ENCODE measurements at regions not wholly inside any gene's neighbourhood (a gene's known extent, or its start where the extent isn't known, plus 50 kb on each side); places are given as distances from the start of the nearest gene placed in this dataset.

GRCh38 chr1:36717431-36717830 lies 234.7 kb upstream of the CSF3R start:
- no peak for DNase-seq

DNA sequence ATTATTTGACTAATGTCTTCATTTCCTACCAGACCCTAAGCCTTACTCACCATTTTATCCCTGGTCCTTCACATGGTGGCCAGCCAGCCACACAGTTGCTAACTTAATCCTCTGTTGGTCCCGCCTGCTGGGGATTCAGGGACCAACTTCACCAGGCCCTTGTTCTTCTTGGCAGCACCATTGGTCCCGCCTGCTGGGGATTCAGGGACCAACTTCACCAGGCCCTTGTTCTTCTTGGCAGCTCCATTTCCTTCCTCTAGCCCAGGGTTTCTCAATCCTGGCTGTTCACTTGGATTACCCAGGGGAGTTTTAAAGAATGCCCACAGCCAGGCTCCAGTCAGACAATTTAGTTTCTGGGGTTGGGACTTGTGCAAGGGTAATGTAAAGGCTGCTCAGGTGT lies 233.1 kb upstream of the CSF3R start:
- DNase-seq = no peak

DNA sequence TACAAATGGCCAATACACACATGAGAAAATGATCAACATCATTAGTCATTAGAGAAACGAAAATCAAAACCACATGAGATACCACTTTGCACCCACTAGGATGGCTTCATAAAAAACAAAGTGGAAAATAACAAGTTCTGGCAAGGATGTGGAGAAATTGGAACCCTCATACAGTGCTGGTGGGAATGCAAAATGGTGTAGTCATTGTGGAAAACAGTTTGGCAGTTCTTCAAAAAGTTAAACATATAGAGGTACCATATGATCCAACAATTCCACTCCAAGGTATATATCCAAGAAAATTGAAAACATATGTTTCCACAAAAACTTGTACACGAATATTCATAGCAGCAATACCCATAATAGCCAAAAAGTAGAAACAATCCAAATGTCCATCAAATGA lies 231.6 kb upstream of the CSF3R start:
- DNase-seq = no peak

DNA sequence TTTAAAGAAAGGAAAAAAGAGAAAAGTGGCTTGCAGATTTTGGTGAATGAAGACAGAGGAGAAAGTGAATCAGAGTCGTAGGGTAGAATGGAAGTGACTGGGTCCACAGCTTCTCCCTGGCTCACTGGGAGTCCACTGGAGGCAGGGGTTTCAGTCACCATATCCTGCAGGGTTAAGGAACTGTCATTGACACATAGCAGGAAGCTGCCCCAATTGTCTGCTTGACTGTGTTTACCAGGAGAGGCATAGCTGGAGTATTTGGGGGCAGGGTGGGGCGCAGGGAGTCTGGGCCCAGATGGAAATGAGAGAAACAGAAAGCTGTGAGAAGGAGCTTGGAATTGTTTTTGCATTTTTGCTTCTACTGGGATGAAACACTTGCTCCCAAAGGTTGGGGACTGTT lies 228.8 kb upstream of the CSF3R start:
- DNase-seq = no peak

DNA sequence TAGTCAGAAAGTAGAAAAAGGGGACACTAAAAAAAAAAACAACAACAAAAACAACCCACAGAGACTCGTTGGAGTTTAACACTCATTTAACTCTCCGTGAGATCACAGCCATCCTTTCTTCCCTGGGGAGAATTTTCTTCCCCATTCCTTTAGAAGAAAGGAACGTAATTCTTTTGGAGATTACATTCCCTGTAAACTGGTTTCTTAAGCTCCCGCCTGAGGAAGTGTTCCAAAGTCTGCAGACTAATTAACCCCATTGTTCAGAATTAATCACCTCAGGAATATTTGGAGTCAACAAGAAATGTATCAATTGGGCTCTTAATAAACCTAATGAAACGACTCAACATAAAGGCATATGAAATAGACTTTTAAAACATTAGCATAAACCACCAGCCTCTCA lies 228.2 kb upstream of the CSF3R start:
- DNase-seq = no peak

DNA sequence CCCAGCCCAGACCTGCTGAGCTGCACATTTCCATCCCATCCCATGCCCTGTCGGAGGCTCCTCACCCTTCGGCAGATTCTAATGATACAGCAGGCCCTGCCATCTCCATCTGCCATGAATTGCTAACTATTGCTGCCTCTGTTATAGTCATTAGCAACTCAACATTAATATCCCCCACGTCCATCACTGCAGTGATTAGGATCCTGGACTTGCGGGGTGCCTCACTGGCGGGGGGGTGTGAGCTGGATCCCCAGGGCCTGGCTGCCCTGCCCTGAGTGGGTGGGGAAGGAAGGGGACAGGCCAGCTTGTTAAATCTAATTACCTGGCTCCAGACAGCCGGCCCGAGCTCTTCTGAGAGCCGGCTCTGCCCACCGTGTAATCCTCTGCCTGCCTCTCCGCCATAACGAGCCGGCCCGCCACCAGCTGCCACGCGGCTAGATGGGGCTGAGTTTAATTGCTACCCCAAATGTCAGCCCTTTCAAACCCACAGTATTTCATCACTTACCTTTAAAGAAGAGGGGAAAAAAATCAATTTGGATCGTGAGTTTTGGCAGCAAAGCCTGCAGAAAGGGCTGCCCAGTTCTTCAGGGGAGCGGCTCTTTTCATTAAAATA lies 227.3 kb upstream of the CSF3R start:
- DNase-seq = no peak

DNA sequence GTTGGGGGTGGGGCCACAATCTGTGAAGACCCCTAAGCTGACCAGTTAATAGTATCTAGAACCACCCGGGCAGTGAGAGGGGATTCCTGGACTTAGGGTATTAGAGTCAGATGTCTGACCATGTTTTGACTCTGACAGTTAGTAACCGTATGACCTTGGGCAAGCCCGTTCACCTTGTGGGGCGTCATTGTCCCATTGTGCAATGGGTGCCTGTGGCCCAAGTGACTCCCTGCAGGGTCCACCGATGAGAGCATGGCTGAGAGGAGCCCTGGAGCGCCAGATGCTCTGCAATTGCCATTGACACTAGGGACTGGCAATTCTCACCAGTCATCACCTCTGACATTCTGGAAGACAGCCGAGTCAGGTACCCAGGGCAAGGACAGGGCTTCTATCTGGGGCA lies 225.9 kb upstream of the CSF3R start:
- DNase-seq = no peak

GRCh38 chr1:36707221-36707620 lies 224.5 kb upstream of the CSF3R start:
- no peak for DNase-seq

- no peak for DNase-seq
Measured at GRCh38 chr1:36706416-36706815, 223.7 kb upstream of the CSF3R start.

DNA sequence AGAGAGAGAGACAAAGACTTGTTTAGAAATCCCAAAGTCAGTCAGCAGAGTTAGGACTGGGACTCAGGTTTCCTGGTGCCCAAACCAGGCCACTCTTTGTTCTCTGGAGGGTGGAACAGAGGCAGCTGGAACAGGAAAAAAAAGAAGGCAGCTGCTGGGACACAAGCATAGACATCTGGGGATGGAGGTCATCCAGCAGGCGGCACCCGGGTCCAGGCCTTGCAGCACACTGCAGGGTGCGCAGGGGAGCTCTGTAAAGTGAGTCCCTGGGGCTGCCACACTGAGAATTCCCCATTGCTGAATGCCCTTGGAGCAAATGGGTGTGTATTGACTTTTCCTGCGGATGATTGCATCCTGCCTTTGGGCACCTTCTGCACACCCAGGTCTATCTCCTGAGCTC lies 222.9 kb upstream of the CSF3R start:
- no peak for DNase-seq

DNA sequence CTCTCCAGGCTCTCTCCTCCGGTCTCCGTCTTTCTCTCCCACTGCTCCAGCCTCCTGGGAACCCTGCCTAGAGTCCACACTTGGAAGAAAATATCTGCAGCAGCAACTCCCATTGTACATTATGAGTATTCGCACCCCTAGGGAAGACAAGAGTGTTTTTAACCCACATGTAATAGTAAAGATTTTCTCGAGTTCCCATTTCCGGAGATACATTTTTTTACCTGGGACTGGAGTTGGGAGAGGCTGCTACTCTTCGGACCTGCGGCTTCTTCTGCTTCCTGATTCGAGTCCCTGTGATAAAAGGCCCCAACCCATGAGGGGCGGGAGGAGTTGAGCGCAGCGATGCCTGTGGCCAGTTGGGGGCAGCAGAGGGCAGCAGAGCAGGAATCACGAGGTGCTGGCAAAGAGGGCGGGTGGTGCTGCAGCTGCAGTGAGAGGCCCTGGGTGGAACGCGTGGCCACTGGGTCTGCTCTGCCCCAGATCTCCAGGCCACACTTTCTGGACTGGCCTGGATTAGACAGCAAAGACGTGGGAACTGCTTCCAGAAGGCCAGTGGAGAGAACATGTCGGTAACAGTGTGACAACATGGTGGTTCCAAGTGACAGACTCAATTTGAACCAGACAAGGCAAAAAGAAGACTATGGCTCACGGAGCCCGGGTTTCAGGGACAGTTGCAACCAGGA lies 221.0 kb upstream of the CSF3R start:
- DNase-seq = peak; percentile 35

DNA sequence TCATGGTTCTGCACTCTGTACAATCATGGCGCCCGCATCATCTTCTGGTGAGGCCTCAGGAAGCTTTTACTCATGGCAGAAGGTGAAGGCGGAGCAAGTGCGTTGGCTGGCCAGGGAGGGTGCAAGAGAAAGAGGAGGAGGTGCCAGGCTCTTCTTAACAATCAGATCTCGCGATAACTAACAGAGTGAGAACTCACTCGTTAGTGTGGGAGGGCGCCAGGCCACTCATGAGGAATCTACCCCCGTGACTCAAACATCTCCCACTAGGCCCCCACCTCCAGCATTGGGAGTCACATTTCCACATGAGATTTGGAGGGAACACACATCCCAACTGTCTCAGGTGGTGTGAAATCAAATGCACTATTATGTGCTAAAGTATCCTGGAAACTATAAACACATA lies 220.2 kb upstream of the CSF3R start:
- DNase-seq = no peak

- no peak for DNase-seq
Measured at GRCh38 chr1:36699113-36699911, 216.6 kb upstream of the CSF3R start.

DNA sequence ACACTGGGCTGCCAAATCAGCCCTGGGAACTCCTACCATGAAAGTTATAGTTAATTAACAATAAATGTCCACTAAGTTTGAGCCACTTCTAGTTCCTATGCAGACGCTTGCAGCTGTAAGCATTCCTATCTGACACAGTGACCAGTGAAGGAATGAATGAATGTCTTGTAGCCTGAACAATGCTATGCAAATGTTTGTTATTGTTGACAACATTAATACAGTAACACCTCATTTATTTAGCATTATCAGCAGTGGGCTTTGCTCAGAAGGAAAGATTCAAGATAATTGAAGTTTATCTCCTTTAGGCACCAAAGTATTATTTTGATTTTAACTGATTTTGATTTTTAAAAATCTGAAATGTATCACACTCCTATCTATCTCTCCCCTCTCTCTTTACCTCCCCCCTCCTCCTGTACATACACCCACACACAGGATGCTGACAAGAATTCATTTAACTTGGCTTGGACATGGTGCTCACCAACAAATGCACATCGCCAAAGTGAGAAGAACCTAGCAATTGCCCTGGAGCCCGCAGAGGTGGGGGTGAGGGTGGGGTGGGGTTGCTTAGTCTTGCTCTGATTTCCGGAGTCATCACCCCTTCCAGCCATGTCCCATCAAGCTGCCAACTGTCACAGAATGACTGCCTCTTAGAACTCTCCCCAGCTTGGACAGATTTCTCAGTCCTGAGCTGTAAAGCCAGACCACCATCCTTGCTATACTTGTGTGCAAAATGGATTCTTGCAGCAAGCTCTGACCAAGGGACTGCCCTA lies 215.3 kb upstream of the CSF3R start:
- no peak for DNase-seq

DNA sequence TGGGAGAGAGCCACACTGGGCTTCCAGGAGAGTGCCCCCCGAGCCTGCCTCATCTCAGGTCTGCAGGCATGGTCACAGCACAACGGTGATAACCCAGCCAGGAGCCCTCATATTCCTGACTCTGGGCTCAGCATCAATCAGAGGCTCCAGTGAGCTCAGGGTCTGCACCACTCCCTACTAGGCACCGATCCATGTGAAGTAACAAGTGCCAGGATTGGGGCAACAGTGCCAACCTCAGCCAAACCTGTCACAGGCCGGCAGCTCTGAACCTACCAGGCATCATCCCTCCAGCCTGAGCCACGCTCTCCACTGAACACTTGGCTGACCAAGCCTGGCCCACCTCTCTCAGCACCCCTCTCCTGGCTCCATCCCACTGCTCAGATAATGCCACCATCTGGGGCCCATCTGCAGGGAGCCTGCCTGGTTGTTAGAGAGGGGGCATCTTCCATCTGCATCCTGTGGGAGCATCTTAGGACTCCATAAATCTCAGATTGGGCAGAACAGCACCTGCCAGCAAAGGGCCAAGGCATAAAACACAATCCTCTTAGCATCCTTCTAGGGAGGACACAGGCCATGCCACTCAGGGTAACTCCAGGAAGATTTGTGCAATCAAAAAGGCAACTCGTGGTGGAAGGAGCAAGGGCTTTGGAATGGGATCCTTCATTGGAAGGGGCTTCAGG lies 213.7 kb upstream of the CSF3R start:
- DNase-seq = no peak

DNA sequence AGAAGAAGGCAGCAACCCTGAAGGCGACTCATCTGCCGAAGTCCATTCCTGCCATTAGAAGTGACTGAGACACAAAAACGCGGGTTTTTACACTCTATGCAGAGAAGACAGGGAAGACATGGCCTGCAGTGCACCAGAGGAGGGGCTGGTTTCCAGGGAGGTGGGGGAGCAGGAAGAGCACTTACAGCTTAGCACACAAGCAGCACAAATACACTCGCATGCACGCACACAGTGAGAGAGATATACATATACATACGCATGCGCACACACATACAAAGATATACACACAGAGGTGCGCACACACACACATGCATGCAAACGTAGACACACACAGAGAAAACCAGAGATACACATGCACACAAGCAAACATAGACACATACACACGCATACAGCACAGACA lies 210.9 kb upstream of the CSF3R start:
- no peak for DNase-seq

DNA sequence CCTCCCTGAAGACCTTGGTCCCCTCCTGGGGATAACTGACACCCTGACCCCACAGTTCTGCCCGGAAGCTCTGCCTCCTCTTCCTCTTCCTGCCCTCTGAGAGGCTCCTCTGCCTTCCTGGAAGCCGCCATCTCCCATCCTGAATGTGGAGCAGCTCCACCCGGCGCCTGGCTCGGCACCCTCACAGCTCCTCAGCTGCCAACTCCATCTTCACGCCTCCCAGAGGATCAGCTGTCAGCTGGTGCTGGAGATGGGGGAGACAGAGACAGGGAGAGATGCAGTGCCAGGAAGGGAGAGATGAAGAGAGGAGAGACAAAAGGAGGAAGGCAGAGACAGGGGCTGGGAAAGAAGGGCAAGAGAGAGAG lies 210.4 kb upstream of the CSF3R start:
- no peak for DNase-seq

DNA sequence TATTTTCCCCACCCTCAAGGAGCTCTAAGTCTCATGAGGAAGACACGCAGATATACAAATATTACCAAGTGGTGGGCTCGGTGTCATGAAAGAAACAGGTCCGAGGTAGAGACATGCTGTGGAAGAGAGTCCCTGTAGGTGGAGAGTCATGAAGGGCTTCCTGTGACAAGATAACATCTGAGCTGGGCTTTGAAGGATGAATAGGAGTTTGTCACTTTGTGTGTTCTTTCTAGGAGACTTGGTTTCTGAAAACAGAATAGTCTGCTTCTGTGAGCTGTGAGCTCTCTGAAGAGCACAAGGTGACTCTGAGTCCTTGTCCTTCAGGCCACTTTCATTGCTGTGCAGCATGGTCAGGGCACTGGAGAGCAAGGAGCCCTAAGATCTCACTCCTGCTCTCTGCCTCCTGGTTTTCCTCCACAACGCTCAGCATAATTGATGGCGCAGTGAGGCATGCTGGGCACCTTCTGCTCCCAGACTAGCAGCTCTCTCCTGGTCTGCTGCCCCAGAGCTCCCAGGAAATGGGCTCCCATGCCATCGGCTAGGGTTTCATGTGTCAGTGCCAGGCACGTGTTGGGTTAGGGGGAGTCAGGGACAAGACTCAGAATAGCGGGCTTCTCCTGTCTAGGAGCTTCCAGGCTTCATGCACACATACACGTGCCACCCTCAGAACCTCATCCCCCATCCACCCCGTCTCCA lies 209.9 kb upstream of the CSF3R start:
- DNase-seq = no peak

DNA sequence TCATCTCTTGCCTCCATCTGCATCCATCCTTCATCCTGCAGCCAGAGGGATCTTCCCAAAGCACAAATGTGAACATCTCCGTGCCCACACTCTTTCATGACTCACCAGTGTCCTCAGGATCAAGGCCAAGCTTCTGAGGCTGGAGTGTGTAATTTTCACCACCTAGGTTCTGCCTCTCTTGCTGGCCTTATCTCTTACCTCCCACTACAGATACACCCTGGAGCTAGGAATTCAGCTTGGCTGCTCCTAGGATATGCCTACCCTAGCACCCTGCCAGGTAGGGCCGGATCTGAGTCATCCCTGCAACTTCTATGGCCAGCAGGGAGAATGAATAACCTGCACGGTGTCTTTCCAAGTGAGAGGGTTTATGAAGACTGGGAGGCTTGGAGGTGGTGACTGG lies 208.7 kb upstream of the CSF3R start:
- DNase-seq = no peak

DNA sequence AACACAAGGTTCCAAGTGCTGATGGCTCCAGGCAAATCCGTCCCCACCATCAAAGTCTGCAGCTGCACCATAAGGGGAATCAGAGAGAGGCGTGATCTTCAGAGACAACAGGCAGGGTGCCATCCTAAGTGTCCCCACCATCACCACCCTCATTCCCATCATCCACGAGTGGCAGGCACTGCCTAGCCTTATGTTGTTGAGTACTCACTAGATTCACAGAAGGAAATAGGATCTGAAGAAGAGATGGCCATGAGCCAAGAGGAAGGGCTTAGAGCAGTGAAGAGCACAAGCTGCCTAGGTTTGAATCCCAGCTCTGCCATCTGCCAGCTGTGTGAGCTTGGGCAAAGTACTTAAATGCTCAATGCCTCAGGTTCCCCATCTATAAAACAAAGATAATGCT lies 207.3 kb upstream of the CSF3R start:
- DNase-seq = no peak

GRCh38 chr1:36687312-36687711 lies 204.6 kb upstream of the CSF3R start:
- DNase-seq = no peak

DNA sequence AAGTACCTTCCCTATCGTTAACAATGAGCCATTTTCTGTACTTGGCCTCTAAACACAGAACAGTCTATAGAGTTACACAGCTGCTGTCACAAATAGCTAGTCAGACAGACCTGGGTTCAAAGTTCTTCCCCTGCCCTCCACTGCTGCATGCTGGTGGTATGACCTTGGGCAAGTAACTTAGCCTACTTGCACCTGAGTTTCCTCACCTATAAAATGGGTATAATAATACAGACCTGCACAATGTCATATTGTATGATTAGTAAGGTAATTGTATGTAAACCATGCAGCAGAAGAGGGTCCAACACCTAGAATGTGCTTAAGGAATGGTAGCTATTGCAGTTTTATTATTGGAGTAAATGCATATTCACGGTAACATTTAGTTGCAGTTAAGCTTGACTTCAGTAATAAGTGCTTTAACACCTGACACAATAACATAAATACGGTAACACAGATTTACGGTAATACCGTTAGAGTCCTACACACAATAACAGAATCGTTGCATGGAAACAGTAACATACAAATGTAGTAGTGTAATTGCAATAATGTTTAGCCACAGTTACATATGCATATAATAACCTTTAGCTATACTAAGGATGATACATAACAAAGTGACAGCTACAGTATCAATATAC lies 193.3 kb upstream of the CSF3R start:
- no peak for DNase-seq

Data from CD4-positive, alpha-beta T cell treated with Interleukin-4 for 4 hours (primary cell).